HS-5 (cell line): ENCODE measurements at regions not wholly inside any gene's neighbourhood (a gene's known extent, or its start where the extent isn't known, plus 50 kb on each side); places are given as distances from the start of the nearest gene placed in this dataset.
"Not testable (repeated sequence)": the region's sequence is repeated elsewhere in the genome, so short reads cannot be mapped to it uniquely, and the experiment has no call there.

Experiments
- DNase-seq: peaks from one replicate; pipeline ENCODE4 v3.0.0-alpha.2; 2012; ENCODE audit warnings: low read depth

DNA sequence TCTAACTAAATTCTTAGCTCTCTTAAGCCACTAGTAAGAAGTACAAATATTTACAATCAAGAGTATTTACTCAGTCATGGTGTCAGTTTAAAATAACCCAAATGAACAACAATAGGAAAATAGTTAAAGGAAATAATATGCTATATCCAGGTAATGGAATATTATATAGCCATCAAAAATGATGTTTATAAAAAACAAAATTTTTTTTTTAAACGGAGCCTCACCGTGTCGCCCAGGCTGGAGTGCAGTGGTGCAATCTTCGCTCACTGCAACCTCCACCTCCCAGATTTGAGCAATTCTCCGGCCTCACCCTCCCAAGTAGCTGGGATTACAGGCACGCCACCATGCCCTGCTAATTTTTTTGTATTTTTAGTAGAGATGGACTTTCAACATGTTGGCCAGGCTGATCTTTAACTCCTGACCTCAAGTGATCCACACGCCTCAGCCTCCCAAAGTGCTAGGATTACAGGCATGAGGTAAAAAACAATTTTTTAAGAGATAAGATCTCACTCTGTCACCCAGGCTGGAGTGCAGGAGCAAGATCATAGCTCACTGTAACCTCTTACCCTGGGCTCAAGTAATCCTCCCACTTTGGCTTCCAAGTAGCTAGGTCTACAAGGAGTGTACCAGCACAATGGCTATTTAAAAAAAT lies 132.5 kb downstream of the NOC3L start:
- DNase-seq: no peak

DNA sequence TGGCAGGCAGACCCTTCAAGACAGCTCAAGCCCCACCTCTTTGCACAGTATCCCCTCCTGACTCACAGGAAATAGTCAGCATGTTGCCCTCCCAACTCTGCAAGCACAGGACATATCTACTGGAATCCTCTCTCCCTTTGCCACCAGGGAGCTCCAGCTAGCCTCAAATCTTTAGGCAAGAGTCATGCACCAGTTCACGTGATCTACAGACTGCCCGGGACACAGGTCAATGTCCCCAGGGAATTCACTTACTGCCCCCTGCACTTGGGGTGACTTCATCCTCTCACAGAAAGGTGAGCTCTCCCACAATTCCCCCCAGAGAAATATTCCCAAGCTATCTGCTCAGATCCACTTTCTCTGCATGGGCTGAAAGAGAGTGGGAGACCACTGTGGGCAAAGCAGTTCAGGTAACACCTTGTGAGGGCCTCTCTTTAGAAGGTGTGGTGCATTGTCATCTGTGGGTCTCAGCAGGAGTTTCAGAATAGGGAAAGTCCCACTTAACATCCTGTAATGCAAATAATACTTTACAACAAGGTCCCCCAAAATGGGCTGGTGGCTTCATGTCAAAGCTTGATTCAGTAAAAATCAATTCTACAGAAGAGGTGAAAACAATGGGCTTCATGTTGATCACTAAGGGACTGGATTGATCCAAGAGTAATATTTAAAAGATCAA lies 129.9 kb downstream of the NOC3L start:
- DNase-seq: no peak

DNA sequence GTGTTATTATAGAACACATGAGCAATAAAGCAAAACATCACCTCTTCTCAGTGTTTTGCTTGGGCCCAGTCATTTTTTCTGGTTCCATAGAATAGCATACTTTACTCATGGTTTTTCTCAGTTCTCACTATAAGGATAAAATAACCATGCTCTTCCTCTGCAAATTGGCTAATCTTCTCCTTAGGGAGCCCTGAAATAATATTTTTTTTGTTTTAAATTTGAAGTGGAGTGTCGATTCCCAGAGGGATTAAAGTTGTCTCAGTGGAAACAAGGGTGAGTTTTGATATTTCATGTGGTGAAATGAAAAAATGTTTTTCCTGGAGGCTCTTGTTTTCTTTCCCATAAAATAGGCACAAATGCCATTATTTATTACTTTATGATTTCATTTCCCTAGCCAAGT lies 127.3 kb downstream of the NOC3L start:
- DNase-seq: no peak

DNA sequence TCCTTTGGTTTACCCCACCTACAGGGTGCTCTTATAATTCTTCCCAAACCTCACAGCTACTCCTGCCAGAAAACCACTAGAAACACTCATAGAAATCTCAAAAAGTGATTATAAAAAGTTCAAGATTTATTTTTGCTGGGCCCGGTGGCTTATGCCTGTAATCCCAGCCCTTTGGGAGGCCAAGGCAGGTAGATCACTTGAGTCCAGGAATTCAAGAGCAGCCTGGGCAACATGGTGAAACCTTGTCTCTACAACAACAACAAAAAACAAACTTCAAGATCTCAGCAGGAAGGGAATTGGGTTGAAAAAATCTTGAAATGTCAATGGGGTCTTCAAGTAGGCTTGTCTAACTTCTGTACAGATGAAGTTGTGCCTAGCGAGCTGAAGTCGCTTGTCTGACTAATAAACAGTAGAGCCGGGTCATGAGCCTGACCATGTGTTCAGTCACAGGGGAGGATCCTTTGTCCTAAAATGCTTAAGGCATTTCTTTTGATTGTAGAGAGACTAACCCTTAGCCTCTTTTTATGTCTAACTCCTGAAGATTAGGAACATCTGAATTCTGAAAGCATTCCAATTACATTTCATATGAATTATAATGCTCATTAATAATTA lies 124.6 kb downstream of the NOC3L start:
- DNase-seq: no peak

DNA sequence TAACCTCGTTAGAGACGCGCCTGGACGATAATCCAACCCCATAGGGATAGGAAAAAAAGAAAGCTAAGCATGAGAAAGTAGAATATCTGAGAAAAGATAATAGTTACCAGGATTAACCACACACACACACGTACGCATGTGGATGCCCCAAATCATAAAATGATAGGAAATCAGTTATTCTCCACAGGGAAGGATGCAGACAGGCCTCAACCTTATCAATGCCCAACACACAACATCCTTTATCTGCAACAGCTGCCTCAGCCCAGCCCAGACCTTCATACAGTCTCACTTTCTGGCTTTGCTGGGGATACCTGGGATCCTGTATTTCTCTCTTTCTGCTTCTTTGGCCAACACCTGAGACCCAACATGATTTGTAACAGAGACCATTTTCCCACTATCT lies 123.0 kb downstream of the NOC3L start:
- no peak for DNase-seq

DNA sequence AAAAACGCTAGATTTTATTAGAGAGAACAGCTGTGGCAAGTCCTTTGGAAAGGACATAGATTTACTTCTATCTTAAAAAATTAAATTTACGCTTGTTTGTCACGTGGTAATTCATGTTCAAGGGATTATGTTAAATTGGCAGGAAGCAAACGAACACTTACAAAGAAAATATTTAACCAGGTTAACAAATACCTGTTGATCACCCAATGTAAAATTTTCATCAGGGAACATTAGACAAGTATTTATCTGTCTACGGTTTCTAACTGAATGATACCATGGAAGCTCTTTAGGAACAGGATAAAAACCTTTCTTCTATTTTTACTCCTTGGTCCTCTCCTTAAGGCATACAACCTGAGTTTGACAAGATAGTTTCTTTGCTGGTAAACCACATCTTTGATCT lies 122.2 kb downstream of the NOC3L start:
- DNase-seq: no peak

DNA sequence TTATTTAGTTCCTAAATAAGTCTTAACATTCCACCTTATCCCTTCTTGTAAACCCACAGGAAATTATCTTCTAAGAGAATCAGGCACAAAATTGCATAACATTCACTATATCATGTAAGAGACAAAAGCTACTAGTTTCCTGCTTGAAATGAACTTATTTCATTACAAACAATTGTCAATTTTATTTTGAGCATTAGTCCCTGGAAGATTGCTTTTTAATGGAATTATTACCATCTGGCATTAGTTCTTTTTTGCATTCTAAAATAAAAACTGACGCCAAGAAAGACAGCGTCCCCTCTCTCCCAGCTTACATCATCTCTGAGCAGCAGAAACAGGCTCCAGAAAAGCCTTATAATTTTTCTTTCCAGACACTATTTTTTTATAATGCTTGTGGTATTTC lies 121.8 kb downstream of the NOC3L start:
- DNase-seq: no peak

DNA sequence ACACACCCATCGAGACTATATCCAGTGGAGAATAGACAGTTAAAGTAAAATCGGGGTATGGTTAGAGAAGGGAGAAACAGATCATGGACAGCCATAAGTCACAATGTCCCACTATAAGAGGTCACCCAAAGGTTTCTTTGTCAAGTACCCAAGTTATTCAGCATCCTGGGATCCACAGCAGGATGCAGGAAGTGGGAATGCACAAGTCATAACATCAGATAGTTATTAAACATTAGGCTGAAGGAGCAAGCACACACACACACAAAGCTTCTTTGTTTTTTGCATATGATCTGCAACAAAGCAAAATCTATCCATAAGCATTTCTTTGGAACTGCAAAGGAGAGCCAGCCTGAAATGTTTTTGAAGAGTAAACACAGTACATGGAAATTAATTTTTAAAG lies 111.6 kb downstream of the NOC3L start:
- no peak for DNase-seq

DNA sequence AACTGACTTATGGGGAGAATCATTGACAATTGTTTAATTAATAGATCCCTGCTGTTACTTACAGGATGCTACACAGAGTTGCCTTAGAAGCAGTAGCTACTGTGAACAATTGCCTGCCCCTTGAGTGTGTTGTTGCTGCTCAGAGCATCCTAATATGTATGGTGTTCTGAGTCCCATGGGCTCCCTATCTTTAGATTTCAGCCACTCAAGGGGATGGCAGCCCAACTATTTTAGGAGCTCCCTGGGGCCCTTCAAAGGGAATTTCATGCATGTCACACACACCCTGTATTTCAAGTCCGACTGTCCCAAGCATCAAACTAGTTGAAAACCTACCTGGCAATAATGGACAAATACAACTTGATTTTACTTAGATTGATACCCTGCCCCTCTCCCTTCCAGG lies 111.2 kb downstream of the NOC3L start:
- no peak for DNase-seq

DNA sequence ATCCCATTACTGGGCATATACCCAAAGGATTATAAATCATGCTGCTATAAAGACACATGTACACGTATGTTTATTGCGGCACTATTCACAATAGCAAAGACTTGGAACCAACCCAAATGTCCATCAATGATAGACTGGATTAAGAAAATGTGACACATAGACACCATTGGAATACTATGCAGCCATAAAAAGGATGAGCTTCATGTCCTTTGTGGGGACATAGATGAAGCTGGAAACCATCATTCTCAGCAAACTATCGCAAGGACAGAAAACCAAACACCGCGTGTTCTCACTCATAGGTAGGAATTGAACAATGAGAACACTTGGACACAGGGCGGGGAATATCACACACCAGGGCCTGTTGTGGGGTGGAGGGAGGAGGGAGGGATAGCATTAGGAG lies 105.3 kb downstream of the NOC3L start:
- not testable (repeated sequence) for DNase-seq

DNA sequence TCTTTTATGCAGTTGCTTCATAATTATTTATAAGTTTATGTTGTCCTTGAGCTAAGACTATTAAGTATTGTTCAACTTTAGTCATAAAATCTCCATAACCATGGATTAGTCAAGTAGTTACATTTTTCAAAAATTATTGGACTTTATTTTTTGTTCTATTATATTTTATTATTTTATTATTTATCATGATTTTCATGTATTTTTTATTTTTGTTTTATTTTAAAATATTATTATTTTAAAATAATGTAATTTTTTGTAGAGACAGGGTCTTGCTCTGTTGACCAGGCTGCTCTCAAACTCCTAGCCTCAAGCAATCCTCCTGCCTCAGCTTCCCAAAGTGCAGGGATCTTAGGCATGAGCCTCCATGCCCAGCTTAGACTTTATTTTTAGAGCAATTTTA lies 102.3 kb downstream of the NOC3L start:
- no peak for DNase-seq

DNA sequence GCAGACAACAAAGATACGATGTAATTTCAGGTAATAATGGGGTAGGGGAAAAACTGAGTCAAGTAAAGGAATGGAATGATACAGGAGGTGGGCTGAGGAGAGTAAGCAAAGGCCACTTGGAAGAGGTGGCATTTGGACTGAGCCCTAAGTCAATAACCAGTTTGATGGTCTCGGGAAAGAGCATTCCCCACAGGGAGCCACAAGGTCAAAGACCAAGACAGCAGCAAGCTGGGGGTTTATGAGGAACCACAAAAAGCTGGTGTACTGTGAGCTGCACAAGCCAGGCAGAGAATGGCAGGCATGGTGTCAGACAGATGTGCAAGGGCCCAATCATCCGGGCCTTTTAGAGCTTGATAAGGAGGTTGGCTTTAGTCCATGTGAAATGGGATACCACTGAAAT lies 98.7 kb downstream of the NOC3L start:
- no peak for DNase-seq

DNA sequence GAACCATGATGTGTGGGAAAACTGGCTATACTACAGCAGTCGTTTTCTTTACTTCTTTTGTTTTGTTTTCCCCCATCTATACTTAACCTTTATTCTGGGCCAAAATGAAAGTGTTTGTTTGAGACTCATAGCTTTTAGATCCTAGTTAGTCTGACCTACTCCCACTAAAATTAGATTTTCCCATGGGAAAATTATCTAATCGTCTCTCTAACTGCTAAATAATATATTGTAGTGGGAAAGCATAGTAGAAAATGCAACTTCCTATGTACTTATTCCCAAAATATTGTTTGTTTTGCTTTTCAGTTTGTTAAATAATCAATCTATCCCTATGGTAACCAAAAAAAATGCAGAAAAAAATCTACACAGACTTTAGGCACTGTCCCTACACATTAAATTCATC lies 96.6 kb downstream of the NOC3L start:
- no peak for DNase-seq

DNA sequence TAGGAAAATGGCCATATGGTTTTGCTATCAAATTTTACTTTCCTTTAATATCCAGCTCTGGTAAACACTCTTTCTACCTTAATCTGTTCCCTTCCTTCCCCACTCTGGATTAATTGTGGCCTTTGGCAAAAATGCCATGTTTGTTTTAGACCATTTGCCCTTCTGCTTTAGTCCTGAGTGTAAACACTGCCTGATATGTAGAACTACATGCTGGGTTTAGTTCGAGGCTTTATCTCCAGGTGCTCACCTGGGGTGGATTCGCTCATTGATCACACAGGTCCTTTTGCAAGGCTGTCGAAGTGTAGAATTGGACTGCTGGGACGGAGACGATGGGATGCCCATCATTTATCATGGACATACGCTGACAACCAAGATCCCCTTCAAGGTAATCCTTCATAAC lies 94.1 kb downstream of the NOC3L start:
- no peak for DNase-seq

DNA sequence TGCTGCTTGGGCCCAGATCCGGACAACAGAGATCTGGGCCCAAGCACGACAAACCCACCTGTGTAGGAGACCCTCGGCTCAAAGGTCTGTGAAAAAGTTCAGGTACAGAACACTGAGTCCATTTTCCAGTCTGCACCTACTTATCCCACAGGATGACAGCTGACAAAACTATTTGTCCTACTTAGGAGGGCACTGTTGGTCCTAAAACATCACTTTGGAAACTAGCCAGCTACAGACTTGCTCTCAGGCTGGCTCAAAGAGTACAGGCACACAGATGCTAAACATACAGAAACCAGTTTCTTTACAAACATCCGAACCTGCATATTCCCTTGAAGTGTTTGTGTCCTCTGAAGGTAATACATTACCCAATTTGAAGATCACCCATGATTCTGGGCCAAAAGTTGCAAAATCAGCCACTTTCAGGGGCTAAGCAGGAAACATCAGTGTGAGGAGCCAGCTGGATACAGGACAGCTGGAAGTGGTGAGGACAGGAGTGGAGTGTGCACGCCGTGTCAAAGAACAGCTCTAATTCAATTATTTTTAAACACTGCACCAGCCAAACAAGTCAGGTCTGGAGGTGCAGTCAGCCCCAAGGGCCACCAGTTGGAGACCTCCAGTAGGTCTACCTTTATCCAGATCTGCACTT lies 88.5 kb downstream of the NOC3L start:
- DNase-seq: no peak

DNA sequence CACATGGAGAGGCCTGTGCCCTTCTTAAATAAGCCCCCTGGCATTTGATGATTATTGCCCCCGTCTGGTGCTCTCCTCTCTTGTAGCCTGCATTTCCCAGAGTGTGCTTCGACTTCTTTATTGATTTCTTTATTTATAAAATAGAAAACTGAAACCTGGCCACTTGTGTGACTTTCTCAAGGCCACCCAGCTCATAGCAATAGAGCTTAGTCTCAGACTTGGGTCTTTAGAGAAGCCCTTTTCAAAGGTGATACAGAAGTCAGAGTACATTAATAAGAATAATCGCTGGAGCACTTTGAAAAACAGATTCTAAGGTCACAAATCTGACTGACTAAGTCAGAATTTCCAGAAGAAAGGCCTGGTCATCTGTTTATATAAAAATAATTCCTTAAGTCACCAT lies 86.6 kb downstream of the NOC3L start:
- no peak for DNase-seq

DNA sequence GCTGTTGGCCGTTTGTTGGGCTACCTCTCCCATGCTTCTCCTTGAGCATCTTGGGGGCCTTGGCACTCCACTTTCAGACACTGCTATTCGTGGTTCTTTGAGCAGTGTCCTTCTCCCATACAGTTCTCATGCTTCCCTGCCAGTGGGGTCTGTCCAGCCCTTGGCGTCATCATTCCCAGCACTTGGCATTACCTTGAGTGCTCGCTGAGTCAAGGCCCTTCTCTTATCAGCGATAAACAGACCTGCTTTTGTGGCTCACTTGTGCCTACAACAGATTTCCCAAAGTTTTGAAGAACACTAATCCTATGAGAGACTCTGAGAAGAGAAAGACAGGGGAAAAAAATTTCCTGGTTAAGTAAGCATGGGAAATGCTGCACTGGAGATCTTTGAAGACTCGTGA lies 85.3 kb downstream of the NOC3L start:
- DNase-seq: no peak

DNA sequence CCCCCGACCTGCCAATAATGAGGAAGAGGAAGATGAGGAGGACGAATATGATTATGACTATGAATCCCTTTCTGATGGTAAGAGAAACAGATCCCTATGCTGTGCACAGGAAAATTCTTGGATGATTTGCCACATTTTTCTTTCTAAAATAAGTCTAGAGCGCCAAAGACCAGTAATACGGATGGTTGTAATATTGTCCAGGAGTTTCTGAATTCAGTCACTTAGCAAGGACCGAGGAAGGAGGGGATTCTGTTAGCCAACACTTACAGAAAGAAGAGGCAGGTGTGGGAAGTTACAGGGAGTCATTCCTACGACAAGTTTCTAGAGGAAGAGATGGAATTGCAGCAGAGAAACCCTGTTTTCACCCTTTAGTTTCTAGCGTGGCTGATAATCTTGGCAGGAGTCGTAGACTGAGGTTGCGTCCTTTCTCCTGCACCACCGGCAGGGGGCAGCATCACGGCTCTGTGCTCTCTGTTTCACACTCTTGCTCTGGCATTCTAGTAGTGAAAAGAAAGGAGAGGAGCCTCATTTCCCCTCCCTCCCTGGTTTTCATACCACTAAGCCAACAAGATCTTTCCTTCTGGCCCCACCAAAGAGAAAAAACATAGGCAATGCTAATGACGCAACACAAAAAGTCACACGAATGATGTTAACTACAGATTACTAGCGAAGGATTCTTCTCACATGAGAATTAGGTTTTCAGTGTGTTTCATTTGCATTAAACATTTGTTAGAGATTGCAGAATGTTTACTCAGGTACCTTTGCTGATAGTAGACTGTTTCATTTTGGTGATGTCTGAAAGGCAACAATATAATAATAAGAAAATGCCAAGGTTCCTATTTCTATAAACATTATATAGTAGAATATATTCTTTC lies 82.7 kb downstream of the NOC3L start:
- DNase-seq: no peak

DNA sequence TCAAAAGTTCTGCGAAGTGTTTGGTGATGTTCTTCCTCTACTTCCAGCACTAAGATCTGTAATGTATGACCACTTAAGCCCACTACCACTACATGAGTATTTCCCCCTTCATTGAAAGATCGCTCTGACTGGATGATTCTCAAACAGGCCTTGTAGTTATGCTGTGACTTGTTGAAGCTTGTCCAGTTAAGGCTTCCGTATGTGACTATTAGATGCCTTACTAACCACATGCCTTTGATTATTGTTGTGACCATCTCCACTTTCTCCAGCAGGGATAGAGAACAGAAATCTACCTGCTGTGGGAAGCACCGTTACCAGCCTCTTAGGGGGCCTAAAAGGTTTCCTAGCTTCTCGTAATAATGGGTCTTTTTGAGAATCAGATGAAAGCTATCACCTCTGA lies 81.1 kb downstream of the NOC3L start:
- DNase-seq: no peak

DNA sequence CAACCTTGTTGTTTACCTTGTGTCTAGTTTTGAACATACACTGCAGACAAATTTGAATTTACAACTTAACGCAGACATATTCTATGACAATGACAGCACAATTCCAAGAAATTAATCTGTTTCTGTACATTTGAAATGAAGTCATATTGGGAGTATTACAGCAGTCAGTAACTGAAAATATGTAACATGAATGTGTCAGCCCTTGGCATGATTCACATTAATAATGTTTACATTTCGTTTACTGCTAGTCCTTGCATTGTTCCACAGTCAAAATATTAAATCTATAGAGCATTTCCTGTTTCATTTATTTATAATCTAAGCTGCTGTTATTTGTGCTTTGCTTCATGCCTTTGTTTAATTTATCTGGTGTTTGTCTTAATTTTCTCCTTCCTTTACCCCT lies 80.4 kb downstream of the NOC3L start:
- DNase-seq: no peak
